WTC11 (cell line): ENCODE measurements at regions not wholly inside any gene's neighbourhood (a gene's known extent, or its start where the extent isn't known, plus 50 kb on each side); places are given as distances from the start of the nearest gene placed in this dataset.

Experiments used
- ATAC-seq: fragments of 200-7000 bp; cut with Tn5 transposase; 2 replicates; pipeline ENCODE4 v1.10.0; 2021; ENCODE audit warnings: mild to moderate bottlenecking, moderate library complexity
- CTCF ChIA-PET: fragments of 300-600 bp; sonication (Branson Sonifier 250); formaldehyde crosslinking; loops from one replicate; lab custom pipeline; 2021; ENCODE audit warnings: antibody characterized with exemption; lab: Charles Lee
- POLR2A ChIA-PET: fragments of 350-600 bp; sonication (Branson Sonifier 250); formaldehyde crosslinking; loops from one replicate; lab custom pipeline; 2021; ENCODE audit warnings: antibody characterized with exemption; lab: Charles Lee
- DNase-seq: peaks from one replicate; pipeline ENCODE4 v3.0.0; 2021; ENCODE audit warnings: low spot score
- H3K27ac Mint-ChIP-seq: 2 replicates; pipeline ENCODE4 v1.8.0; 2021; ENCODE audit warnings: mixed read lengths
- H3K27me3 Mint-ChIP-seq: 2 replicates; pipeline ENCODE4 v1.8.0; 2021; ENCODE audit warnings: low read depth, mild to moderate bottlenecking, moderate library complexity, mixed read lengths
- H3K36me3 Mint-ChIP-seq: 2 replicates; pipeline ENCODE4 v1.8.0; 2021; ENCODE audit warnings: mixed read lengths
- H3K4me1 Mint-ChIP-seq: 2 replicates; pipeline ENCODE4 v1.8.0; 2022; ENCODE audit warnings: mixed read lengths
- H3K4me3 Mint-ChIP-seq: 2 replicates; pipeline ENCODE4 v1.8.0; 2021; ENCODE audit warnings: mild to moderate bottlenecking, moderate library complexity, mixed read lengths
- H3K9me3 Mint-ChIP-seq: 2 replicates; pipeline ENCODE4 v1.8.0; 2021; ENCODE audit warnings: mixed read lengths
- CBFB ChIP-seq: sonication (generic); formaldehyde crosslinking; IDR thresholded peaks from 2 replicates; pipeline ENCODE4 v1.8.1; 2022; ENCODE audit warnings: mild to moderate bottlenecking, low read depth, missing genetic modification reagents
- CREB1 ChIP-seq: sonication (generic); formaldehyde crosslinking; IDR thresholded peaks from 2 replicates; pipeline ENCODE4 v1.8.0; 2023; ENCODE audit warnings: mild to moderate bottlenecking, missing genetic modification reagents
- ETV6 ChIP-seq: sonication (generic); formaldehyde crosslinking; IDR thresholded peaks from 2 replicates; pipeline ENCODE4 v1.8.1; 2022; ENCODE audit warnings: mild to moderate bottlenecking, missing genetic modification reagents
- GABPB1 ChIP-seq: sonication (generic); formaldehyde crosslinking; IDR thresholded peaks from 2 replicates; pipeline ENCODE4 v1.8.1; 2023; ENCODE audit warnings: mild to moderate bottlenecking, missing genetic modification reagents
- GTF2I ChIP-seq: fragments of 250-450 bp; sonication (Bioruptor Pico); conservative IDR thresholded peaks from 2 replicates; pipeline ENCODE4 v1.4.0; 2021; ENCODE audit warnings: mild to moderate bottlenecking
- IRF1 ChIP-seq: sonication (generic); formaldehyde crosslinking; IDR thresholded peaks from 2 replicates; pipeline ENCODE4 v1.8.0; 2023; ENCODE audit warnings: missing genetic modification reagents
- JAZF1 ChIP-seq: fragments of 250-450 bp; sonication (Bioruptor Pico); IDR thresholded peaks from 2 replicates; pipeline ENCODE4 v1.9.0; 2021; ENCODE audit warnings: moderate library complexity, mild to moderate bottlenecking, inconsistent platforms
- JUN ChIP-seq: sonication (generic); formaldehyde crosslinking; IDR thresholded peaks from 2 replicates; pipeline ENCODE4 v1.8.0; 2023; ENCODE audit warnings: mild to moderate bottlenecking, missing genetic modification reagents
- NR3C1 ChIP-seq: sonication (generic); formaldehyde crosslinking; conservative IDR thresholded peaks from 2 replicates; pipeline ENCODE4 v1.8.1; 2023; ENCODE audit warnings: low read depth, mild to moderate bottlenecking, missing genetic modification reagents
- SOX15 ChIP-seq: fragments of 250-450 bp; sonication (Bioruptor Pico); IDR thresholded peaks from 2 replicates; pipeline ENCODE4 v1.9.0; 2021; ENCODE audit warnings: mild to moderate bottlenecking
- TCF7 ChIP-seq: sonication (generic); formaldehyde crosslinking; IDR thresholded peaks from 2 replicates; pipeline ENCODE4 v1.8.0; 2022; ENCODE audit warnings: mild to moderate bottlenecking, low read depth, missing genetic modification reagents, moderate library complexity
- TEAD4 ChIP-seq: sonication (generic); formaldehyde crosslinking; IDR thresholded peaks from 2 replicates; pipeline ENCODE4 v1.8.0; 2022; ENCODE audit warnings: mild to moderate bottlenecking, missing genetic modification reagents
- USF1 ChIP-seq: sonication (generic); formaldehyde crosslinking; IDR thresholded peaks from 2 replicates; pipeline ENCODE4 v1.8.0; 2022; ENCODE audit warnings: mild to moderate bottlenecking, missing genetic modification reagents
- ZNF138 ChIP-seq: sonication (generic); formaldehyde crosslinking; conservative IDR thresholded peaks from 2 replicates; pipeline ENCODE4 v1.8.1; 2022; ENCODE audit warnings: mild to moderate bottlenecking, moderate library complexity, missing genetic modification reagents
- ZNF232 ChIP-seq: sonication (generic); formaldehyde crosslinking; IDR thresholded peaks from 2 replicates; pipeline ENCODE4 v1.8.0; 2022; ENCODE audit warnings: mild to moderate bottlenecking, missing genetic modification reagents
- ZNF263 ChIP-seq: sonication (generic); formaldehyde crosslinking; IDR thresholded peaks from 2 replicates; pipeline ENCODE4 v1.8.1; 2022; ENCODE audit warnings: low read depth, mild to moderate bottlenecking, moderate library complexity, missing genetic modification reagents
- ZNF396 ChIP-seq: fragments of 250-450 bp; sonication (Bioruptor Pico); IDR thresholded peaks from 2 replicates; pipeline ENCODE4 v1.8.0; 2021; ENCODE audit warnings: mild to moderate bottlenecking, moderate library complexity, borderline replicate concordance
- ZNF512 ChIP-seq: sonication (generic); formaldehyde crosslinking; IDR thresholded peaks from 2 replicates; pipeline ENCODE4 v1.8.1; 2022; ENCODE audit warnings: missing genetic modification reagents, borderline replicate concordance
- TF ChIP-seq, protein P1 (sequence below): sonication (generic); formaldehyde crosslinking; conservative IDR thresholded peaks from 2 replicates; pipeline ENCODE4 v1.8.1; 2023; ENCODE audit warnings: mild to moderate bottlenecking, low read depth, missing genetic modification reagents, moderate library complexity
- TF ChIP-seq, protein P2 (sequence below): fragments of 250-450 bp; sonication (Bioruptor Pico); IDR thresholded peaks from 2 replicates; pipeline ENCODE4 v1.9.0; 2021; ENCODE audit warnings: mild to moderate bottlenecking, borderline replicate concordance
- TF ChIP-seq, protein P3 (sequence below): sonication (generic); formaldehyde crosslinking; IDR thresholded peaks from 2 replicates; pipeline ENCODE4 v1.8.0; 2023; ENCODE audit warnings: mild to moderate bottlenecking, missing genetic modification reagents

DNA sequence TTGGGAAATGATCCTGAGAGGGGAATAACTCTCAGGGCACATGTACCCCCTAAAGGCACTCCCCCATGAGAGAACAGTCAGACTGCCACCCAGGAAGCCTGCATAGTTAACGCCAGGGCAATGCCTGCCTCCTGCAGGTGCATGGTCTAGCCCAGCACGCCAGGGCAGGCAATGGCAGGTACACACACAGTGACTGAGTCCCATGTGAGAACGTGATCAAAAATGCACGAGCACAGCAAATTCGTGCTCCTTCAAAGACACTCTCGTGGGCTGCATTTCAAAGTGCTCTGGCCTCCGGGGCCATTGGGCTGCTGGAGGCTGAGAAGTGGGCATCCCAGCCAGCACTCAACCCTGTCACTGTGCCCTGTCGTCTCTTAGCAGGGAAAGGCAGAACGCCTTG, 79.7 kb downstream of the SHANK2 start (continued):
- TF ChIP-seq ZNF263 (CRISPR knock-in tag) (no peak), TCF7 (CRISPR knock-in tag) (no peak), ETV6 (CRISPR knock-in tag) (no peak), CREB1 (CRISPR knock-in tag) (no peak), CBFB (CRISPR knock-in tag) (no peak), SOX15 (CRISPR knock-in tag) (no peak), ZNF138 (CRISPR knock-in tag) (no peak), JAZF1 (CRISPR knock-in tag) (no peak), ZNF232 (CRISPR knock-in tag) (no peak)
- TF ChIP-seq, protein P1, sequence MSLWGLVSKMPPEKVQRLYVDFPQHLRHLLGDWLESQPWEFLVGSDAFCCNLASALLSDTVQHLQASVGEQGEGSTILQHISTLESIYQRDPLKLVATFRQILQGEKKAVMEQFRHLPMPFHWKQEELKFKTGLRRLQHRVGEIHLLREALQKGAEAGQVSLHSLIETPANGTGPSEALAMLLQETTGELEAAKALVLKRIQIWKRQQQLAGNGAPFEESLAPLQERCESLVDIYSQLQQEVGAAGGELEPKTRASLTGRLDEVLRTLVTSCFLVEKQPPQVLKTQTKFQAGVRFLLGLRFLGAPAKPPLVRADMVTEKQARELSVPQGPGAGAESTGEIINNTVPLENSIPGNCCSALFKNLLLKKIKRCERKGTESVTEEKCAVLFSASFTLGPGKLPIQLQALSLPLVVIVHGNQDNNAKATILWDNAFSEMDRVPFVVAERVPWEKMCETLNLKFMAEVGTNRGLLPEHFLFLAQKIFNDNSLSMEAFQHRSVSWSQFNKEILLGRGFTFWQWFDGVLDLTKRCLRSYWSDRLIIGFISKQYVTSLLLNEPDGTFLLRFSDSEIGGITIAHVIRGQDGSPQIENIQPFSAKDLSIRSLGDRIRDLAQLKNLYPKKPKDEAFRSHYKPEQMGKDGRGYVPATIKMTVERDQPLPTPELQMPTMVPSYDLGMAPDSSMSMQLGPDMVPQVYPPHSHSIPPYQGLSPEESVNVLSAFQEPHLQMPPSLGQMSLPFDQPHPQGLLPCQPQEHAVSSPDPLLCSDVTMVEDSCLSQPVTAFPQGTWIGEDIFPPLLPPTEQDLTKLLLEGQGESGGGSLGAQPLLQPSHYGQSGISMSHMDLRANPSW (CRISPR knock-in tag): no peak
- TF ChIP-seq, protein P2, sequence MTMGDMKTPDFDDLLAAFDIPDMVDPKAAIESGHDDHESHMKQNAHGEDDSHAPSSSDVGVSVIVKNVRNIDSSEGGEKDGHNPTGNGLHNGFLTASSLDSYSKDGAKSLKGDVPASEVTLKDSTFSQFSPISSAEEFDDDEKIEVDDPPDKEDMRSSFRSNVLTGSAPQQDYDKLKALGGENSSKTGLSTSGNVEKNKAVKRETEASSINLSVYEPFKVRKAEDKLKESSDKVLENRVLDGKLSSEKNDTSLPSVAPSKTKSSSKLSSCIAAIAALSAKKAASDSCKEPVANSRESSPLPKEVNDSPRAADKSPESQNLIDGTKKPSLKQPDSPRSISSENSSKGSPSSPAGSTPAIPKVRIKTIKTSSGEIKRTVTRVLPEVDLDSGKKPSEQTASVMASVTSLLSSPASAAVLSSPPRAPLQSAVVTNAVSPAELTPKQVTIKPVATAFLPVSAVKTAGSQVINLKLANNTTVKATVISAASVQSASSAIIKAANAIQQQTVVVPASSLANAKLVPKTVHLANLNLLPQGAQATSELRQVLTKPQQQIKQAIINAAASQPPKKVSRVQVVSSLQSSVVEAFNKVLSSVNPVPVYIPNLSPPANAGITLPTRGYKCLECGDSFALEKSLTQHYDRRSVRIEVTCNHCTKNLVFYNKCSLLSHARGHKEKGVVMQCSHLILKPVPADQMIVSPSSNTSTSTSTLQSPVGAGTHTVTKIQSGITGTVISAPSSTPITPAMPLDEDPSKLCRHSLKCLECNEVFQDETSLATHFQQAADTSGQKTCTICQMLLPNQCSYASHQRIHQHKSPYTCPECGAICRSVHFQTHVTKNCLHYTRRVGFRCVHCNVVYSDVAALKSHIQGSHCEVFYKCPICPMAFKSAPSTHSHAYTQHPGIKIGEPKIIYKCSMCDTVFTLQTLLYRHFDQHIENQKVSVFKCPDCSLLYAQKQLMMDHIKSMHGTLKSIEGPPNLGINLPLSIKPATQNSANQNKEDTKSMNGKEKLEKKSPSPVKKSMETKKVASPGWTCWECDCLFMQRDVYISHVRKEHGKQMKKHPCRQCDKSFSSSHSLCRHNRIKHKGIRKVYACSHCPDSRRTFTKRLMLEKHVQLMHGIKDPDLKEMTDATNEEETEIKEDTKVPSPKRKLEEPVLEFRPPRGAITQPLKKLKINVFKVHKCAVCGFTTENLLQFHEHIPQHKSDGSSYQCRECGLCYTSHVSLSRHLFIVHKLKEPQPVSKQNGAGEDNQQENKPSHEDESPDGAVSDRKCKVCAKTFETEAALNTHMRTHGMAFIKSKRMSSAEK: no peak
- TF ChIP-seq, protein P3, sequence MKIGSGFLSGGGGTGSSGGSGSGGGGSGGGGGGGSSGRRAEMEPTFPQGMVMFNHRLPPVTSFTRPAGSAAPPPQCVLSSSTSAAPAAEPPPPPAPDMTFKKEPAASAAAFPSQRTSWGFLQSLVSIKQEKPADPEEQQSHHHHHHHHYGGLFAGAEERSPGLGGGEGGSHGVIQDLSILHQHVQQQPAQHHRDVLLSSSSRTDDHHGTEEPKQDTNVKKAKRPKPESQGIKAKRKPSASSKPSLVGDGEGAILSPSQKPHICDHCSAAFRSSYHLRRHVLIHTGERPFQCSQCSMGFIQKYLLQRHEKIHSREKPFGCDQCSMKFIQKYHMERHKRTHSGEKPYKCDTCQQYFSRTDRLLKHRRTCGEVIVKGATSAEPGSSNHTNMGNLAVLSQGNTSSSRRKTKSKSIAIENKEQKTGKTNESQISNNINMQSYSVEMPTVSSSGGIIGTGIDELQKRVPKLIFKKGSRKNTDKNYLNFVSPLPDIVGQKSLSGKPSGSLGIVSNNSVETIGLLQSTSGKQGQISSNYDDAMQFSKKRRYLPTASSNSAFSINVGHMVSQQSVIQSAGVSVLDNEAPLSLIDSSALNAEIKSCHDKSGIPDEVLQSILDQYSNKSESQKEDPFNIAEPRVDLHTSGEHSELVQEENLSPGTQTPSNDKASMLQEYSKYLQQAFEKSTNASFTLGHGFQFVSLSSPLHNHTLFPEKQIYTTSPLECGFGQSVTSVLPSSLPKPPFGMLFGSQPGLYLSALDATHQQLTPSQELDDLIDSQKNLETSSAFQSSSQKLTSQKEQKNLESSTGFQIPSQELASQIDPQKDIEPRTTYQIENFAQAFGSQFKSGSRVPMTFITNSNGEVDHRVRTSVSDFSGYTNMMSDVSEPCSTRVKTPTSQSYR: no peak

GRCh38 chr11:71171576-71171975, 80.8 kb downstream of the SHANK2 start:
- DNase-seq (no peak), ATAC-seq (no peak)
- peaks cover 41% of the 10 kb centered on the region for H3K4me1 Mint-ChIP-seq
- ChIA-PET CTCF (no interaction called here), POLR2A (no interaction called here)
- peaks cover 10% of the 10 kb centered on the region for H3K9me3 Mint-ChIP-seq
- no peaks in the 10 kb centered on the region for H3K27me3 Mint-ChIP-seq
- no peak overlapping the region for H3K27ac Mint-ChIP-seq
- H3K36me3 Mint-ChIP-seq: peaks cover 25% of the 10 kb centered on the region
- no peak overlapping the region for H3K4me3 Mint-ChIP-seq
- TF ChIP-seq ZNF512 (CRISPR knock-in tag) (no peak), TEAD4 (no peak), ZNF396 (no peak), IRF1 (CRISPR knock-in tag) (no peak), GTF2I (CRISPR knock-in tag) (no peak), ETV6 (CRISPR knock-in tag) (no peak), GABPB1 (CRISPR knock-in tag) (no peak), JUN (CRISPR knock-in tag) (no peak), USF1 (CRISPR knock-in tag) (no peak), NR3C1 (CRISPR knock-in tag) (no peak)
- TF ChIP-seq, protein P1 (CRISPR knock-in tag): no peak
